Glutamatergic neuron (in vitro differentiated cells): ENCODE measurements at regions not wholly inside any gene's neighbourhood (a gene's known extent, or its start where the extent isn't known, plus 50 kb on each side); places are given as distances from the start of the nearest gene placed in this dataset.

Source experiments
- DNase-seq: peaks from one replicate; pipeline ENCODE4 v3.0.0; 2022
- H3K27ac Mint-ChIP-seq: one replicate; pipeline ENCODE4 v1.8.0; 2020; ENCODE audit warnings: mild to moderate bottlenecking, mixed read lengths, inconsistent platforms; ENCODE audit not compliant: unreplicated experiment
- H3K27me3 Mint-ChIP-seq: one replicate; pipeline ENCODE4 v1.8.0; 2020; ENCODE audit warnings: mild to moderate bottlenecking, moderate library complexity, mixed read lengths, inconsistent platforms; ENCODE audit not compliant: unreplicated experiment
- H3K36me3 Mint-ChIP-seq: one replicate; pipeline ENCODE4 v1.8.0; 2020; ENCODE audit warnings: mild to moderate bottlenecking, mixed read lengths, inconsistent platforms; ENCODE audit not compliant: unreplicated experiment
- H3K4me1 Mint-ChIP-seq: one replicate; pipeline ENCODE4 v1.8.0; 2020; ENCODE audit warnings: mild to moderate bottlenecking, low read depth, mixed read lengths, inconsistent platforms; ENCODE audit not compliant: unreplicated experiment
- H3K4me3 Mint-ChIP-seq: one replicate; pipeline ENCODE4 v1.8.0; 2020; ENCODE audit warnings: mild to moderate bottlenecking, mixed read lengths, inconsistent platforms; ENCODE audit not compliant: unreplicated experiment
- H3K9me3 Mint-ChIP-seq: one replicate; pipeline ENCODE4 v1.8.0; 2020; ENCODE audit warnings: mild to moderate bottlenecking, moderate library complexity, mixed read lengths, inconsistent platforms; ENCODE audit not compliant: unreplicated experiment
- CTCF ChIP-seq: fragments of 200-600 bp; sonication (generic); IDR thresholded peaks from one replicate; pipeline ENCODE4 v1.5.0; 2021; ENCODE audit not compliant: partially characterized antibody, unreplicated experiment

- no peak for TF ChIP-seq CTCF
- DNase-seq, result no peak
- peaks cover 4% of the 10 kb centered on the region for H3K27me3 Mint-ChIP-seq
- peaks cover 16% of the 10 kb centered on the region for H3K4me1 Mint-ChIP-seq
- H3K9me3 Mint-ChIP-seq, result peaks cover 2% of the 10 kb centered on the region
- no peak overlapping the region for H3K27ac Mint-ChIP-seq
- H3K4me3 Mint-ChIP-seq, result no peak overlapping the region
- peaks cover 13% of the 10 kb centered on the region for H3K36me3 Mint-ChIP-seq
Measured at GRCh38 chr1:229086686-229087085, 184.2 kb upstream of the RAB4A start.

- Mint-ChIP-seq H3K4me1 (peaks cover 21% of the 10 kb centered on the region), H3K27me3 (peaks cover 4% of the 10 kb centered on the region), H3K9me3 (peaks cover 2% of the 10 kb centered on the region), H3K4me3 (no peak overlapping the region), H3K36me3 (peaks cover 10% of the 10 kb centered on the region), H3K27ac (no peak overlapping the region)
- TF ChIP-seq CTCF, result no peak
- DNase-seq, result no peak
Measured at GRCh38 chr1:229087339-229087738, 183.6 kb upstream of the RAB4A start.

GRCh38 chr1:229087906-229088305 lies 183.0 kb upstream of the RAB4A start:
- H3K4me3 Mint-ChIP-seq, result no peak overlapping the region
- TF ChIP-seq CTCF, result no peak
- peaks cover 4% of the 10 kb centered on the region for H3K27me3 Mint-ChIP-seq
- peaks cover 5% of the 10 kb centered on the region for H3K36me3 Mint-ChIP-seq
- H3K4me1 Mint-ChIP-seq, result peaks cover 27% of the 10 kb centered on the region
- peaks cover 2% of the 10 kb centered on the region for H3K9me3 Mint-ChIP-seq
- no peak for DNase-seq
- H3K27ac Mint-ChIP-seq, result no peak overlapping the region

GRCh38 chr1:229088711-229089110 lies 182.2 kb upstream of the RAB4A start:
- no peak overlapping the region for H3K4me3 Mint-ChIP-seq
- no peak overlapping the region for H3K27ac Mint-ChIP-seq
- H3K27me3 Mint-ChIP-seq, result peaks cover 4% of the 10 kb centered on the region
- no peak for DNase-seq
- TF ChIP-seq CTCF, result no peak
- no peaks in the 10 kb centered on the region for H3K36me3 Mint-ChIP-seq
- H3K9me3 Mint-ChIP-seq, result peaks cover 2% of the 10 kb centered on the region
- H3K4me1 Mint-ChIP-seq, result peaks cover 32% of the 10 kb centered on the region

GRCh38 chr1:229089586-229090208 lies 181.2 kb upstream of the RAB4A start:
- Mint-ChIP-seq H3K27ac (no peak overlapping the region), H3K36me3 (no peaks in the 10 kb centered on the region), H3K4me1 (peaks cover 34% of the 10 kb centered on the region), H3K4me3 (no peak overlapping the region), H3K9me3 (no peaks in the 10 kb centered on the region), H3K27me3 (peaks cover 4% of the 10 kb centered on the region)
- no peak for DNase-seq
- TF ChIP-seq CTCF, result no peak
